Spinal cord (tissue), 9 donors: ENCODE measurements at regions not wholly inside any gene's neighbourhood (a gene's known extent, or its start where the extent isn't known, plus 50 kb on each side); places are given as distances from the start of the nearest gene placed in this dataset.
A peak's percentile ranks its signal among the peaks of the same experiment; 100 is the strongest.

Experiments
- DNase-seq, 6 donors: peaks; one replicate each; pipeline versions ENCODE4 v3.0.0 to v3.0.0-alpha.2; 2013 to 2015; ENCODE audit warnings: low spot score in 6 of 6, low read depth in 4 of 6
- H3K27ac ChIP-seq: one replicate; pipeline ENCODE4 v1.5.1; 2013; ENCODE audit warnings: low read depth, low read length, control low read depth
- H3K27me3 ChIP-seq: one replicate; pipeline ENCODE4 v1.6.1; 2013; ENCODE audit warnings: low read length; ENCODE audit not compliant: control insufficient read depth, insufficient read depth
- H3K36me3 ChIP-seq: one replicate; pipeline ENCODE4 v1.6.1; 2013; ENCODE audit warnings: low read length; ENCODE audit not compliant: control insufficient read depth, insufficient read depth
- H3K4me1 ChIP-seq: one replicate; pipeline ENCODE4 v1.6.1; 2013; ENCODE audit warnings: low read length; ENCODE audit not compliant: control insufficient read depth, insufficient read depth
- H3K4me3 ChIP-seq: one replicate; pipeline ENCODE4 v1.5.1; 2013; ENCODE audit warnings: low read depth, low read length, control low read depth
- H3K9me3 ChIP-seq: one replicate; pipeline ENCODE4 v1.6.1; 2013; ENCODE audit warnings: low read length; ENCODE audit not compliant: control insufficient read depth, insufficient read depth
- WGBS: methylation state at CpG from one replicate; pipeline ENCODE4 v1.1.5; 2013; ENCODE audit warnings: missing lambda C conversion rate; ENCODE audit not compliant: insufficient coverage; 5-methylcytosine and 5-hydroxymethylcytosine counted together
- donor health status: healthy.

DNA sequence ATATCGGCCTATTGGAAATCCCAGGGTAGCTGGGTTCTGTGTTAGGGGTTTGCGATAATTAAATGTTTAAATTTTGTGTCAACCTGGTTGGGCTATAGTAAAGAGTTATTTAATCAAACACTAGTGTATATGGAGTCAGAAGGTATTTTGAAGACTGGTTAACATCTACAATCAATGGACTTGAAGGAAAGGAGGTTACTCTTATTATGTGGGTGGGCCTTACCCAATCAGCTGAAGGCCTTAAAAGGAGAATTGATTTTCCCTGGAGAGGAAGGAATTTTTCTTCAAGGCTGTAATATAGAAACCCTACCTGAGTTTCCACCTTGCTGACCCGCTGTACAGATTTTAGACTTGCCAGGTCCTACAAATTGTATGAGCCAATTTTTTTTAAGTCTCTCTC lies 411.4 kb downstream of the IRX1 start:
- Histone ChIP-seq H3K4me1 (no peaks in the 10 kb centered on the region), H3K9me3 (no peaks in the 10 kb centered on the region), H3K4me3 (no peak overlapping the region), H3K36me3 (no peaks in the 10 kb centered on the region), H3K27ac (no peak overlapping the region), H3K27me3 (no peaks in the 10 kb centered on the region)
- 100% methylated on average over 2 of the region's 3 CpGs for WGBS
- no peak for DNase-seq

DNA sequence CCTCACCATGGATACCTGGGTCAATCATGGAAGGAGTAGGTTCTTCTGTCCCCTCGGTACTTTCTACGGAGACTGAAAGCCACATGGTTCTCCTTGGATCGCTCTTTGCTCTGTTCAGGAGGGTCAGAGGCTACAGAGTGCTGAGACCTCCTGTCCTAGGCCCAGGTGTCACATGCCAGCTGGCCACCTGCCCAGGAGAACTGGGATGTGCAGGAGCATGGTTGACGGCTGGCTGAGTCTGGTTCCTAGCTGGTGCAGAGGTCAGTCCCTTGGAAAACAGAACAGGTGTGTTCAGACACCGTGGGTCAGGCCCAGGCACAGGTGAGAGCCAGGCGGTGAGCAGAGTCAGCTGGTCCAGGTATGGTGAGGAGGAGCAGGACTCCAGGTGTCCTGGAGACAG lies 416.3 kb downstream of the IRX1 start:
- H3K27ac ChIP-seq, result no peak overlapping the region
- no peaks in the 10 kb centered on the region for H3K27me3 ChIP-seq
- peaks cover 4% of the 10 kb centered on the region for H3K4me1 ChIP-seq
- 100% methylated on average over 6 of the region's 6 CpGs for WGBS
- no peak for DNase-seq
- no peaks in the 10 kb centered on the region for H3K9me3 ChIP-seq
- H3K4me3 ChIP-seq, result no peak overlapping the region
- no peaks in the 10 kb centered on the region for H3K36me3 ChIP-seq

DNA sequence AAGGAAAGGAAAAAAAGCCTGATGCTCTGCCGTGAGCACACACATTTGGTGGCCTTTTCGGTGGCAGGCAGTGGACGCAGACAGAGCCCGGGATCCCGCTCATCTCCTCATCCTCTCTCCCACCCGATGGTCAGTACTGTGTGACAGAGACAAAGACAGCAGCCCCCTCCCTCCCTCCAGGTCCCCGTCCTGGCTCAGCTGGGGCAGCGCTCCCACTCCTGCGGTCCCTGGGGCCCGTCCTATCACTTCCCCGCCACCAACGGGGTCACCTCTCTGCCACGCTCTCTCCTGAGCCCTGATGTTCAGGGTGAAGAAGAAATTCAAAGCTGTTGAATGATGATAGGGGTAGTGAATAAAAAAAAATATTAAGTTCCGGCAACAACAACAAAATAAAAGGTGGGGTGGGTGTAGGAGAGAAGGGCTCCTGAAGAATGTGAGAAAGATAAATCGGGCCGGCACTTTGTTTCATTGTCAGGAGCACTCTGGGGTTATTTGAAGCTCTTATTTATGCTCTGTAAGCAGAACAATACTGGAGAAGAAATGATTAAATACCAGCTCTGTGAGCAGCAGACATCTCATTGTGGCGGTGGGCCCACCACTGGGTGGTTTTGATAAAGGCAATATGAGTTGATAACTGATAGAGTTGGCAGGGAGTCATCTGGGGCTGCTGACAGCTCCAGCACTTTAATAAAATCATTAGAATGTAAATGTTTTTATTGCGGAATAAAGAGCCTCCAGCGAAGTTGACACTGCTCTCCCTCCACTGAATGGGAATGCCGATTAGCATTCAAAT lies 417.7 kb downstream of the IRX1 start:
- H3K4me3 ChIP-seq, result no peak overlapping the region
- WGBS, result 52% methylated on average over 3 of the region's 20 CpGs
- H3K9me3 ChIP-seq, result no peaks in the 10 kb centered on the region
- DNase-seq, result peak in 2 of 6 donors; percentile 33 to 91
- no peaks in the 10 kb centered on the region for H3K27me3 ChIP-seq
- no peaks in the 10 kb centered on the region for H3K36me3 ChIP-seq
- peaks cover 4% of the 10 kb centered on the region for H3K4me1 ChIP-seq
- no peak overlapping the region for H3K27ac ChIP-seq

DNA sequence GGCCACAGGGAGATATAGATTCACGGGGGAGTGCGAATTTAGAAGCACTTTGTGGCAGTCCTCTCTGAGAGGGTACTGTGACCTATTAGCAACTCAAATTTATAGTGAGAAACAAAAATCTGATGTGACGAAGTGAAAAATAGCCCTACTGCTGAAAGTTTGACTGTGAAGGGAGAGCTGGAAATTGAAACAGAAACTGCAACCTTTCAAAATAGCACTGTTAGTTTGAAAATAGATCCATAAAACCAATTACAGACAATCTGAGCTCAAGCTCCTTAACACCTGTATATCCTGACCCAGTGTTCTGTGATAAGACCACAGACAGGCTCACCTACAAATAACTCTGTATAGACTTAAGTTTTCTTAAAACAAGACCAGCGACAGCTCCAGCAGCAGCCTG lies 420.1 kb downstream of the IRX1 start:
- Histone ChIP-seq H3K36me3 (no peaks in the 10 kb centered on the region), H3K27ac (no peak overlapping the region), H3K27me3 (no peaks in the 10 kb centered on the region), H3K4me3 (no peak overlapping the region), H3K9me3 (no peaks in the 10 kb centered on the region), H3K4me1 (peaks cover 10% of the 10 kb centered on the region)
- DNase-seq, result no peak
- WGBS, result 85% methylated on average over 3 of the region's 4 CpGs

DNA sequence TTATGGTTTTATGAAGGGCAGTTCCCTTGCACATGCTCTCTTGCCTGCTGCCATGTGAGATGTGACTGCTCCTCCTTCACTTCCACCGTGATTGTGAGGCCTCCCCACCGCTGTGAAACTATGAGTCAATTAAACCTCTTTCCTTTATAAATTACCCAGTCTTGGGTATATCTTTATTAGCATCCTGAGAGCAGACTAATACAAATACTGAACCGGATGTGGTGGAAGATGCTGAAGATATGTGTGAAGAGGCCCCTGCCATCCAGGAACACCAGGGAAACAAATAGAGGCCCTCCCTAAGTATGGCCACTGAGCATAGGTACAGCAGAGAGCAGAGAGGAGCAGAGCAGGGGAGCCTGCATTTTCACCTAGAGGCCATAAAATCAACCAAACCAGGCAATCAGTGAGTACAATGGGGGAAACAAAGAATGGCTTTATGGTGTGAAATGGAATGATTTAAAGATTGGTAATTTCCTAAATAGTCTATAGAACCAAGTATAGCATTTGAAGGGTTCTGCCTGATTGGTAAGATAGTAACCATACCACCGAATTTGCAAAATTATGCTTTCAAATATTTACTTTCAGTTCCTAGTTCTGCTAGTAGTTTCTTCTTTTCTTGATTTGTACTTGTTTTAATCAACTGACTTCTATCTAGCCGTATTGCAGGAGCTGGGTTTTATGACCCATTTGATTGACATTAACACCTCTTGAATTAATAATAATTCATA lies 421.6 kb downstream of the IRX1 start:
- WGBS, result no CpG with 5 or more reads among the region's 5 CpGs
- Histone ChIP-seq H3K27me3 (no peaks in the 10 kb centered on the region), H3K4me3 (no peak overlapping the region), H3K36me3 (no peaks in the 10 kb centered on the region), H3K27ac (no peak overlapping the region), H3K9me3 (no peaks in the 10 kb centered on the region), H3K4me1 (peaks cover 11% of the 10 kb centered on the region)
- DNase-seq, result no peak

DNA sequence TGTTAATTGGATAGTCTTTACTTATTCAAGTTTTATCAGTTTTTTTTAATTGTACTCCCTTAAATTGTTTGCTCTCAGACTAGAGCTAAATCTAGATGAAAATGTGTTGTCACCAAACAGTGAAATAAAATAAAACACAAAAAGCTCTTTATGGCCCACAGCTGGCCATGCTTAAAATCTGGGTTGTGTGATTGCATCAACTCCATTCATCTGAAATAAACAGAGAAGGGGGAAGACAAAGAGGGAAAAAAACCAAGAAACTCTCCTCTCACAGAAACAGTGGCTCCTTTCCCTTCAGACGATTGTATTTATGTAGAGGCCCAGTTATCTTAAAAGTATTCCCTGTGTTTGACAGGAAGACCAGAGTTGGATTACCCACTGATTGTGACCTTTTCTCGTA lies 422.4 kb downstream of the IRX1 start:
- H3K27me3 ChIP-seq, result no peaks in the 10 kb centered on the region
- 67% methylated on average over 1 of the region's 2 CpGs for WGBS
- H3K4me1 ChIP-seq, result peaks cover 9% of the 10 kb centered on the region
- no peaks in the 10 kb centered on the region for H3K36me3 ChIP-seq
- DNase-seq, result no peak
- no peak overlapping the region for H3K27ac ChIP-seq
- H3K9me3 ChIP-seq, result no peaks in the 10 kb centered on the region
- H3K4me3 ChIP-seq, result no peak overlapping the region

DNA sequence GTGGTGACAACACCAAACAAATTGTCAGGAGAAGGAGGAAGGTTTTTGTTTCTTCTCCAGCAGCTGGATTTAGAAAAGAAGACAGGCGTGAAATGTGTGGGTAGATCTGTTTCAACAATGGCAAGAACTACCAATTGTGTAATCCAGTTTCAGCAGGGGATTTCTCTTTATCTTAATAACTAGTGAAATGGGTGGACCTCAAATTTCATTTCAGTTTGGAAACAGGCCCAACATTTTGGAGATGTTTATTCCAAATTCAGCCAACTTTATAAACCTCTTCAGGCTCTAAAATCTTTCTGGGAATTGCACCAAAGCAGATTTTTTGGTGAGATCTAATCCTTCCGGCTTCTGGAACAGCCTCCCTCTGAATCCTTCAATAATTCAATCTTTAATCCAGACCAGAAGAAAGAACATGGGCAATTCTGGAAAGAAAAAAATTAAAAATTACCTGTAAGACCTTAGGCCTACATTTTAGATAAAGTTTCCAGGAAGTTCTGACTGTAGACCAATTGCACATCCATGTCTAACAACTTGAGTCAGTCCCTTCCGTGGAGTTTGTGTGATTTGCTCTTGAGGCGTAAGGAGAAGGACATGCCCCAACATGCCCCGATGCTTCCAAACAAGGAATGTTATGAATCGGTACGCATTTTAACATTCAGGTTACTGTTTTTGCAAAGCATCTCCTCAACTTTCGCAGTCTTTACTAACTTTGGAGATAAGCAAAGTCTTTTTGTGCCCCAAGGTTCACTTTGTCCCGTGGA lies 423.6 kb downstream of the IRX1 start:
- DNase-seq, result no peak
- Histone ChIP-seq H3K9me3 (no peaks in the 10 kb centered on the region), H3K4me1 (peaks cover 7% of the 10 kb centered on the region), H3K36me3 (no peaks in the 10 kb centered on the region), H3K27me3 (no peaks in the 10 kb centered on the region), H3K27ac (no peak overlapping the region), H3K4me3 (no peak overlapping the region)
- WGBS, result 93% methylated on average over 8 of the region's 9 CpGs

DNA sequence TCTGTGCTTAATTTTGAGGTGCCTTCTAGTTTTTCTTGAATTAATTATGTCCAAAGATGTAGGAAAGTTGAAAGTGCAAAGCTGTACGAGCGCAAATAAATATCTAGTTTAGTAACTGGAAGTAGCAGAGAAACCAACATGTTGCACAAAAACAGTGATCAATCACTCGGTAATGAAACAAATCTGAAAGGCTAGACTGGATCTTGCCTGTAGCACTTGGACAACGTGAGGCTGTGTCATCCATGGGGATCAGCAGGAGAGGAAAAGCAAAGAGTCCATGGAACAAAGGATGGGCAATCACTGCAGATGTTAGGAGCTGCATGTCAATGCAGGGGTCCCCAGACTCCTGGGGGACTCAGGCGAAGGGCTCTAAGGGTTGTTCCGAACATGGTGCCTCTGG lies 424.2 kb downstream of the IRX1 start:
- DNase-seq, result no peak
- no peak overlapping the region for H3K27ac ChIP-seq

DNA sequence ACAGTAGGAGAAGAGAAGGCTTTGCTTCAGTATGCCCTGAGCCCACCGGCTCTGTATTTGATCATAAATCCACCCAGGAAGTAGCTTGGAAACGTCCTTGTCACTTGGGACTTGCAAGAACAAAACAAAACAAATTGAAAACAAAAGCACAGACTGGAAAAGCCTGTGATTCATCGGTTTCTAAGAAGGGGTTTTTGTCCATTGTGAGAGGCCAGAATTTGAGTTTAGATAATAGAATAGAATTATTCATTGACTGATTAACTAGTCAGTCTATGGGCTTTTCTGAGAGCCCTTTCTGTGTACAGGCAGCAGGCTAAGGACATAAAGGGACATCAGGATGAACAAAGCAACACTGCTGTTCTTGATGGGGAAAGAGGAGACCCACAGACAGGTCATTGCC lies 424.8 kb downstream of the IRX1 start:
- H3K9me3 ChIP-seq, result no peaks in the 10 kb centered on the region
- no peak overlapping the region for H3K27ac ChIP-seq
- WGBS, result 29% methylated on average over 1 of the region's 3 CpGs
- H3K4me3 ChIP-seq, result no peak overlapping the region
- no peaks in the 10 kb centered on the region for H3K36me3 ChIP-seq
- peak in 1 of 6 donors; percentile 32 for DNase-seq
- H3K27me3 ChIP-seq, result no peaks in the 10 kb centered on the region
- peaks cover 7% of the 10 kb centered on the region for H3K4me1 ChIP-seq

More for the DNA sequence above, 424.2 kb downstream of the IRX1 start:
- Histone ChIP-seq H3K27me3 (no peaks in the 10 kb centered on the region), H3K4me1 (peaks cover 7% of the 10 kb centered on the region), H3K4me3 (no peak overlapping the region), H3K36me3 (no peaks in the 10 kb centered on the region), H3K9me3 (no peaks in the 10 kb centered on the region)
- 85% methylated on average over 4 of the region's 6 CpGs for WGBS
